ENCODE measurements at regions not wholly inside any gene's neighbourhood (a gene's known extent, or its start where the extent isn't known, plus 50 kb on each side); places are given as distances from the start of the nearest gene placed in this dataset.
"Not testable (repeated sequence)": the region's sequence is repeated elsewhere in the genome, so short reads cannot be mapped to it uniquely, and the experiment has no call there.

DNA sequence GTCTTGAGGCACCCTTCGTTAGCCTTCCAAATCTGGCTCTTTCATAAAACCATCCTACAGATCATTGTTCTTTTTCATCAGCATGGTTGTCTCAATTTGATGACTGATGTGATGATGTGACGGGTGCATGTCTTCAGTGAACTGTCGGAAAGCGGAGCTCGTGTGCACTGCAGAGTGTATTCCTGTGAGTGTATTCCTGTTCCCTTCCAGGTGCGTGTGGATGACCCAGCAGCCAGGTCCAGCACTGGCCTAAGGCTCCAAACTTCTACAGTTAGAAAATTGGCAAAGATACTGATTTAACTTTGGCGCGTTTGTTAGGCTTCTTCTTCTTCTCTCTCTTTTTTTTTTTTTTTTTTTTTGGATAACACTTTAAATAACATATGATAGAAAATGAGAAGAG is 314.8 kb upstream of the SPATA31A3 start:
- DNase-seq (ENCODE audit: low spot score), result not testable (repeated sequence)

GRCh38 chr9:67288797-67289196 is 296.4 kb upstream of the SPATA31A3 start:
- DNase-seq (ENCODE audit: low spot score), result not testable (repeated sequence)

- DNase-seq (ENCODE audit: low spot score), result not testable (repeated sequence)
Measured at GRCh38 chr9:67288117-67288735, 295.9 kb upstream of the SPATA31A3 start.

GRCh38 chr9:67284299-67284698 is 291.9 kb upstream of the SPATA31A3 start:
- DNase-seq (ENCODE audit: low spot score), result not testable (repeated sequence)

GRCh38 chr9:67281574-67281973 is 289.2 kb upstream of the SPATA31A3 start:
- not testable (repeated sequence) for DNase-seq (ENCODE audit: low spot score)

DNA sequence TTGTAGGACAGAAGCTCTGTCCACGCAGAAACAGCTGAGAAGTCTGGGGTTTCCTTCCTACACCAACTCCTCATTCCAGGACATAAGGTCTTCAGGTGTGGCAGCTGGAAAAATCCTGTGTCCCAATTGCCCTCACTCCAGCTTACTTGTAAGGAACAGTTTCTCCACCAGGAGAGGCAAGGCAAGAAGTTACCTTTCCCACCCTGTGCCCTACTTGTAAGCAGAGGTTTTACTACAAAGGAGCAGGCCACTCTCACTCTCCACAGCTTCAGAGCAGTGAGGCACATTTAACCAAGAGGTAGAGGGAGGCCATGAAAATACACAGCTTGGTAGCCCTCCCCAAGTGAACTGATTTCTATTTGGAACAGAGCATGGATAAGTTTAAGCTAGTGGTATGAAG is 277.3 kb upstream of the SPATA31A3 start:
- not testable (repeated sequence) for DNase-seq (ENCODE audit: low spot score)

GRCh38 chr9:67257894-67258293 is 265.5 kb upstream of the SPATA31A3 start:
- not testable (repeated sequence) for DNase-seq (ENCODE audit: low spot score)

DNA sequence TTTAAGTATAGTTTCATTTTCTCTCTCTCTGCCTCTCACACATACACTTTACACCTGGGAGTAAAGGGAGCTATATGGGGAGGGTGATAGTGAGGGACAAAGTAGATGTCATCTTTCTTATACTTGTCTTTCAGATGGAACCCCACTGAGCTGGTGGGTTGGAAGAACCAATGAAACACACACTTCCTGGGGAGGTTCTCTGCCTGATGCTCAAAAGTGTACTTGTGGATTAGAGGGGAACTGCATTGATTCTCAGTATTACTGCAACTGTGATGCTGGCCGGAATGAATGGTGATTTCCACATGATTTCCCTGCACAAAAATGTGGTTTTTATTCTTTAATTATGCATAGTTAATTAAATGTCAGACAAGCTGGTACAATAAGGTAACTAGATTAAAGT is 256.6 kb upstream of the SPATA31A3 start:
- DNase-seq (ENCODE audit: low spot score), result not testable (repeated sequence)

DNA sequence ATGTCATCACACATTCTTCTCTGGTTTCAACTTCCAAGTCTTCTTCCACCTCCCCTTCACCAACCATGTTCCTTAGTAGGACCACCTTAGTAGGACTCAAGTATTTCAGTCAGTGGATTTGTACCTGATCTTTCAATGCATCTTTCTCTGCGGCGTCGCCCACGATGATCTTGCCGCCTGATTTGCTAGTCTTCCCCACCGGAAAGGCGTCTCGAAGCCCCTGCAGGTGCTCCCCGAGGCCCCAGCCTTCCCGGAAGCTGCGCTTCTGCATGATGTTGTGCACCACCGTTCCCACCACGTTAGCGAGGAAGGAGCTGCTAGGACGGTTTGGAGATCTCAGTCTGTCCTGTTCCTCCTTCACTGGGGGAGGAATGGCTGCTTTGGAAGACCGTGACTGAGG is 219.7 kb upstream of the SPATA31A3 start:
- not testable (repeated sequence) for DNase-seq (ENCODE audit: low spot score)

DNA sequence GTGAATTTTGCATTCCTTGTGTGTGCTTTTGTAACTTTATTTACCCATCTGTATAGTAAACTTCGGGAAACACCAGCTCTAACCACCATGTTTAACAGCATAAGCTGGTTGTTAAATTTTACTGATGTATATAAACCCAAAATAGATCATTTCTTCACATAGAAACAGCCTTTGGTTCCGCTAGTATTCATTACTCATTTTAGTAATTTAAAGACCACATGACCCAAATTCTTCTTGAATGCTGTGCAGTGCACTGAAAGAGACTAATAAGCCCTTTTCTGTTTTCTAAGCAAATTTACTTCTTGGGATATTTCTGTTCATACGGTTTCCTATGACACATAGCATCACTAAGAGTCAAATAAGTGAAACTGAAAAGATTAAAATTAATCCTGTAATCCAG is 218.5 kb upstream of the SPATA31A3 start:
- not testable (repeated sequence) for DNase-seq (ENCODE audit: low spot score)

DNA sequence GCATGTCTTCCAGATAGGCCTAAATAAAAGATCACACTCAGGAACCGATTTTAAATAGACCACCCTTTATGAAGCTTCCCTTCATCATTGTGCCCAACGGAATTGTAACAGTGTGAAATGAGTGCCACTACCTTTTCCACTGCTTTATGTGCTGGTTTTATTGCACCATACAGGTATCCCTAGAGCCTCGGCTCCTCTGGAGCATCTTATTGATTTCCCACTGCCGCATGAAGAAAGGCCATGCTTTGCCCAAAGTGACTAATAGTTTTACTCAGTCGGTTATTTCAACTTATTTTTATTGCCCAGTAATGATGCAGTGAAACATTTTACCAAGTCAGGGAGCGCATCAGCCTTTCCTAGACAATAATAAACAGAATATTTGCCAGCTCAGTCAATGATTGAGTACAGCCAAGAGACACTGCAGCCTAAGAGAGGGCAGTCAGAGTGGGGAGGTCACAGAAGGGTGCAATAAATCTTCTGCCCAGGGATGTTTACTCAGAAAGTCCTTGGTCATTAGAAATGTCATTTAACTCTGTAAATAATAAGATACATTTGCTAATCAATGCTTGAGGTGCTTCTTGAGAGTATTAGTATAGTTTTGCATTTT is 216.6 kb upstream of the SPATA31A3 start:
- not testable (repeated sequence) for DNase-seq (ENCODE audit: low spot score)

- DNase-seq (ENCODE audit: low spot score), result not testable (repeated sequence)
Measured at GRCh38 chr9:67196135-67196534, 203.8 kb upstream of the SPATA31A3 start.

DNA sequence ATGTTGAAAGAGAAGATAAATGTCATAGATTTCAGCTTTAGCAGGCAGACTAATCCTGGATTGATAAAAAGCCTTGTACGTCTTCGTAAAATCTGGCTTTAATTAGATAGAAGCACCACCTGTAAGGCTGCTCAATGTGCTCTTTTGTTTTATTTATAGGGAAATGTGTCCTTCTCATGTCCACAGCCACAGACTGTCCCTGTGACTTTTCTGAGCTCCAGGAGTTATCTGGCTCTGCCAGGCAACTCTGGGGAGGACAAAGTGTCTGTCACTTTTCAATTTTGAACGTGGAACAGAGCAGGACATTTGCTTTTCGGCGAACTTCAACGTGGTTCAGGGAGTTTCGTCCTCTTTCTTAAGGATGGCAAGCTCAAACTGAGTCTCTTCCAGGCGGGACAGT is 203.0 kb upstream of the SPATA31A3 start:
- not testable (repeated sequence) for DNase-seq (ENCODE audit: low spot score)

DNA sequence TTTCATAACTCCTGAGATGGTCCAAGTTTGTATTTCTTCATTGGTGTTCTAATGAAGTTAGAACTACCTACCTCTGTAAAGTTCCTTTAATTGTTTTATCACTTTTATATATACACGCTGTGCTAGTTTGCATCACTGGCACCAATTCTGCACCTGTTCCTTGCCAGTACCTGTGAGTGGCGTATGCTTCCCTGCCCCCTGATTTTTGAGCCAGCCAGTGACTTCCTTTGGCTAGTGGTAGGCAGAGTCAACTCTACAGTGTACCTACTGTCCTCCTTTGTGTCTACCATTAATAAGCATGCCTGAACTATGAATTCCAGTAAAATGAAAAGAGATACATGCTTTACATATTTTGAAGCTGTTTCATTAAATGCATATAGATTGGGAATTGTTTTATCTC is 186.8 kb upstream of the SPATA31A3 start:
- DNase-seq (ENCODE audit: low spot score), result not testable (repeated sequence)

DNA sequence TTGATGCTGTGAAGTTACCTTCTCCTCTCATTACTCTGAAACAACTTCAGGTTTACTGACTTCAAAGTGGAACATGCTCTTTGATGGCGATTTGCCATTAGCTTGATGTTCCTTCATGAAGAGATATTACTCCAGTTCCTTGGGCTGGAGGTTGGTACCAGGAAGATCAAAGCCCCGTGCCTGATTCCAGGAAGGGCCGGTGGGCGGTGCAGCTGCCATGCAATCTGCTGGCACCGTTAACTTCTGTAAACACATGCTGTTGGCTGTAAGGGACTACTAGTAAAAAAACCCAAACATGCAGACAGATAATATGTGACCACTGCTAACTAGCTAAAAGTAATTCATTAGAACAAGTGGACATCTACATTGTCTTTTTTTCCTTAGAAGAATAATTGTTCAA is 182.8 kb upstream of the SPATA31A3 start:
- DNase-seq (ENCODE audit: low spot score), result not testable (repeated sequence)

- not testable (repeated sequence) for DNase-seq (ENCODE audit: low spot score)
Measured at GRCh38 chr9:67171721-67172120, 179.4 kb upstream of the SPATA31A3 start.

DNA sequence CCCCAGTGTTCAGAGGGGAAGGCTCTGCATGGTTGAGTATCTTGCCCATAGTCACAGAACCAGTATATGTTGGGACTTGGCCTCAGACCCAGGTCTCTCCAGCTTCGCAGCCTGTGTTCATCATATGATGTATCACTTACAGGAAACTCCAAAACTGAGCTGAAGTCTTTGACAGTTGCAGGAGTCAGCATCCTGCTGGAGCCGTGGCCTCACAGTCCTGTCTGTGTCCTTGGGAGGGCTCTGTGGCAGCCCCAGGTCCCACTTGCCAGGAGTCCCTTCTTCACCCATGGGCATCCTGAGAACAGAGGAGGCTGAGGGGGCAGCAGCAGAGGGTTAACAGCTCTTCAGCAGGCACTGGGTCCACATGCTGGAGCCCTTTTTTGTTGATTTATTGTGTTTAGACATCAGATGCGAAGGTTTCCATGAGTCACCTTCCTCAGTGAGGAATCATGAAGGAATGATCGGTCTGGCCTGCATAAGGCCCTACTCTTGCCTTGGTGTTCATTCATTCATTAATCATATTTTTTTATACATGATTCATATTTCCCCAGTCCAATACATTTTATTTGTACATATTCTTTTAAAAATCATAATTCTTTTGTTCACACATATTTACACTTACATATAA is 176.3 kb upstream of the SPATA31A3 start:
- DNase-seq (ENCODE audit: low spot score), result not testable (repeated sequence)

DNA sequence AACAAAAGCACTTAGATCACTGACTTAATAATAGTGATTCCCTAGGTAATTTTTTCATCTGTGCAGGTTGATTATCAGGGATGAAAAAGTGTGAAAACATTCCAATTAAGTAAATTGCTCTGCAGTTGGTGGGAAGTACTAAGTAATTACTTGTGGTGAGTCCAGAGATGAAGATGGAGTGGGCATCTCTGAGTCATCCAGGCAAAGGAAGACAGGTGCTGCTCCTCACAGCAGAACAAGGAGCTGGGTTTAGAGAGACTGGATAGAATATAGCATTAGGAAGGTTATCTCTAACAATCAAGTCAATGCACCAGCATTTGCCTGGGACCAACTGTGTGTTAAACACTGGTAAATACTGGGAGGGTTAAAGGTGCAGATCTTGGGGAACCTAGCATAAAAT is 174.0 kb upstream of the SPATA31A3 start:
- DNase-seq (ENCODE audit: low spot score), result not testable (repeated sequence)

- not testable (repeated sequence) for DNase-seq (ENCODE audit: low spot score)
Measured at GRCh38 chr9:67162827-67163226, 170.5 kb upstream of the SPATA31A3 start.

- not testable (repeated sequence) for DNase-seq (ENCODE audit: low spot score)
Measured at GRCh38 chr9:67155218-67155617, 162.9 kb upstream of the SPATA31A3 start.

GRCh38 chr9:67153501-67153900 is 161.2 kb upstream of the SPATA31A3 start:
- DNase-seq (ENCODE audit: low spot score), result not testable (repeated sequence)

GRCh38 chr9:67142392-67143107 is 150.2 kb upstream of the SPATA31A3 start:
- DNase-seq (ENCODE audit: low spot score), result not testable (repeated sequence)

- DNase-seq (ENCODE audit: low spot score), result not testable (repeated sequence)
Measured at GRCh38 chr9:67136376-67136775, 144.0 kb upstream of the SPATA31A3 start.

Measured in AG20443 (cell line).